Pancreas (tissue), 10 donors: ENCODE measurements at regions not wholly inside any gene's neighbourhood (a gene's known extent, or its start where the extent isn't known, plus 50 kb on each side); places are given as distances from the start of the nearest gene placed in this dataset.
"Not testable (repeated sequence)": the region's sequence is repeated elsewhere in the genome, so short reads cannot be mapped to it uniquely, and the experiment has no call there.

Experiments
- ATAC-seq, 4 donors: fragments of 200-7000 bp; cut with Tn5 transposase; one replicate each; pipeline versions ENCODE4 v1.8.0 to v1.9.1; 2020; ENCODE audit warnings: mild to moderate bottlenecking in 4 of 4, moderate library complexity in 4 of 4
- DNase-seq, 6 donors: peaks; one replicate each; pipeline ENCODE4 v3.0.0-alpha.2; 2020
- FAIRE-seq: peaks from 2 replicates; lab custom pipeline; 2012; peaks lifted over from hg19 to GRCh38; lab: Jason Lieb, UNC
- H3K27ac ChIP-seq, 4 donors: fragments of 200-600 bp; sonication (generic); 1 replicate in 3 of 4; 2 replicates in 1 of 4; pipeline versions ENCODE4 v1.5.0 to v1.8.0; 2020
- H3K27me3 ChIP-seq, 4 donors: fragments of 200-600 bp; one replicate each; pipeline ENCODE4 v1.8.0; 2021
- H3K36me3 ChIP-seq, 3 donors: fragments of 200-600 bp; sonication (generic) in 1 of 3; one replicate each; pipeline versions ENCODE4 v1.5.0 to v1.8.0; 2020 to 2021
- H3K4me1 ChIP-seq, 3 donors: fragments of 200-600 bp; one replicate each; pipeline ENCODE4 v1.8.0; 2021
- H3K4me3 ChIP-seq, 4 donors: fragments of 200-600 bp; sonication (generic) in 2 of 4; one replicate each; pipeline versions ENCODE4 v1.5.0 to v1.8.0; 2020 to 2021
- H3K9me3 ChIP-seq, 4 donors: fragments of 200-600 bp; one replicate each; pipeline ENCODE4 v1.8.0; 2021
- CTCF ChIP-seq, 4 donors: fragments of 200-600 bp; sonication (generic) in 3 of 4; IDR thresholded peaks; one replicate each; pipeline versions ENCODE4 v1.5.0 to v1.8.0; 2021; ENCODE audit warnings: antibody characterized with exemption in 4 of 4
- WGBS, 2 donors: extraction: QIAGEN DNeasy Blood & Tissue Kit; methylation state at CpG; one replicate each; pipeline ENCODE4 v1.1.7; 2013; 5-methylcytosine and 5-hydroxymethylcytosine counted together
- intact Hi-C, 3 donors: fragments of 100-400 bp; cut with DNase I; formaldehyde crosslinking; loops; one replicate each; pipeline versions ENCODE4 v1.11.1 to v1.14.2; 2022
- donor health status: healthy with polysubstance abuse.
- donor health status: DM: no; HTN: no; CAD: no; lungs with moderate emphysema.
- donor health status: DM: no; HTN: no; CAD: no.
- donor health status: control.
- donor health status: control.
- donor health status: Bipolar disorder and iron deficiency.
- donor health status: DM: yes; HTN: yes; CAD: no.
- donor health status: DM: no; HTN: no; CAD: no.
- donor health status: DM: no; HTN: no; CAD: no.
- donor health status: DM: yes; HTN: yes; CAD: no.

- intact Hi-C loops = no loop called here
- no peaks in the 10 kb centered on the region for H3K27me3 ChIP-seq
- H3K4me3 ChIP-seq = no peak overlapping the region
- TF ChIP-seq CTCF (IDR thresholded peaks at IDR 0.05) = no peak
- no peak for ATAC-seq
- no peak for FAIRE-seq
- 92 to 94% methylated on average over 9 of the region's 9 CpGs for WGBS, 2 donors
- no peaks in the 10 kb centered on the region for H3K4me1 ChIP-seq
- H3K27ac ChIP-seq = no peak overlapping the region
- H3K9me3 ChIP-seq = no peaks in the 10 kb centered on the region
- no peaks in the 10 kb centered on the region for H3K36me3 ChIP-seq
- no peak for DNase-seq
Observed at GRCh38 chr20:53668992-53669391, 75.4 kb upstream of the ZNF217 start.

DNA sequence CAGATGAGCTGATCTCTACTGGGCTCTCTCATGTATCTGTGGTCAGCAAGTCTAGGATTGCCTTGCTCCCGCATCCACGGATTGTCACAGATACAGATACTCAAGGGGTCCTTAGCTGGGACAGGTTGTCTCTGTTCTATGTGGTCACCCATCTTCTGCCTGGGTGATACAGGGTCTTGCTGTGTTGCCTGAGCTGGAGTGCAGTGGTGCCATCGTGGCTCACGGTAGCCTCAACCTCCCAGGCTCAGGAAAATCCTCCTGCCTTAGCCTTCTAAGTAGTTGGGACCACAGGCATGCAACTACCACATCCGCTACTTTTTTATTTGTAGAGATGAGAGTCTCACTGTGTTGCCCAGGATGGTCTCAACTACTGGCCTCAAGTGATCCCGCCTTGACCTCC is 72.5 kb upstream of the ZNF217 start:
- H3K4me3 ChIP-seq = no peak overlapping the region
- DNase-seq (no peak), FAIRE-seq (no peak), ATAC-seq (no peak)
- no peak for TF ChIP-seq CTCF (IDR thresholded peaks at IDR 0.05)
- no peak overlapping the region for H3K27ac ChIP-seq
- H3K27me3 ChIP-seq = no peaks in the 10 kb centered on the region
- no peaks in the 10 kb centered on the region for H3K9me3 ChIP-seq
- intact Hi-C loops = no loop called here
- no peaks in the 10 kb centered on the region for H3K36me3 ChIP-seq
- peaks cover 0 to 3% (median 0%) of the 10 kb centered on the region in 3 donors for H3K4me1 ChIP-seq
- WGBS, 2 donors = 94 to 97% methylated on average over 6 of the region's 6 CpGs

DNA sequence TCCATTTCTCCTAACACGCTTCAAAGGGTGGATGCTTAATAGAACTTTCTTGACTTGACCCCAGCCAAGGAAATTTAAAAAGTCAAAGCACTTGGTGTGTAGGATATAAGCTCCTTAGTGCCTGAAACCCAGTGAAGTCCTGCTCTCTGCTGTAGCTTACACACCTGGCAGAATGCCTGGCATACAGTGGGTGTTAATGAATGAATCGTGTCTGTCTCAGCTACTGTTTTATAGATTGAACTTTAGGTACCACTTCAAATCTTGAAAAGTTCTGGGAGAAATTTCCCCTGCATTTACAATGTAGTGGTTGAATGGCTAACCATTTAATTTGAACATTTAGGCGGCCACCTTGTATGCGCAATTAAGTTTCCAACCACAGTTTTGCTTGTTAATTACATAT is 70.5 kb upstream of the ZNF217 start:
- WGBS, 2 donors = 77 to 81% methylated on average over 4 of the region's 4 CpGs
- Histone ChIP-seq H3K27me3 (no peaks in the 10 kb centered on the region), H3K9me3 (no peaks in the 10 kb centered on the region), H3K36me3 (no peaks in the 10 kb centered on the region), H3K4me1 (peaks cover 0 to 13% (median 0%) of the 10 kb centered on the region in 3 donors), H3K4me3 (no peak overlapping the region), H3K27ac (no peak overlapping the region)
- intact Hi-C loops = no loop called here
- TF ChIP-seq CTCF (IDR thresholded peaks at IDR 0.05) = no peak
- DNase-seq (no peak), FAIRE-seq (no peak), ATAC-seq (no peak)

DNA sequence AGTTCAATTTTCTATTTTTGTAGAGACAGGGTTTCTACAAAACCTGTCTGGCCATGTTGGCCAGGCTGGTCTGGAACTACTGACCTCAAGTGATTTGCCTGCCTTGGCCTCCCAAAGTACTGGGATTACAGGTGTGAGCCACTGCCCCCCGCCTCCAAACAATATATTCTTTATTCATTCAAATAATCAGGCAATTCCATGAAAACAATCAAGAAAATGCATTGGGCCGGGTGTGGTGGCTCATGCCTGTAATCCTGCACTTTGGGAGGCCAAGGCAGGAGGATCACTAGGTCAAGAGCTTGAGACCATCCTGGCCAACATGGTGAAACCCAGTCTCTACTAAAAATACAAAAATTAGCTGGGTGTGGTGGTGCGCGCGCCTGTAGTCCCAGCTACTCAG is 69.9 kb upstream of the ZNF217 start:
- DNase-seq, H3K36me3 ChIP-seq, H3K27me3 ChIP-seq, ATAC-seq, FAIRE-seq, intact Hi-C loops, H3K27ac ChIP-seq, H3K9me3 ChIP-seq, H3K4me3 ChIP-seq: not testable (repeated sequence)
- 98 to 99% methylated on average over 5 of the region's 5 CpGs for WGBS, 2 donors
- H3K4me1 ChIP-seq = peaks cover 0 to 13% (median 0%) of the 10 kb centered on the region in 3 donors

DNA sequence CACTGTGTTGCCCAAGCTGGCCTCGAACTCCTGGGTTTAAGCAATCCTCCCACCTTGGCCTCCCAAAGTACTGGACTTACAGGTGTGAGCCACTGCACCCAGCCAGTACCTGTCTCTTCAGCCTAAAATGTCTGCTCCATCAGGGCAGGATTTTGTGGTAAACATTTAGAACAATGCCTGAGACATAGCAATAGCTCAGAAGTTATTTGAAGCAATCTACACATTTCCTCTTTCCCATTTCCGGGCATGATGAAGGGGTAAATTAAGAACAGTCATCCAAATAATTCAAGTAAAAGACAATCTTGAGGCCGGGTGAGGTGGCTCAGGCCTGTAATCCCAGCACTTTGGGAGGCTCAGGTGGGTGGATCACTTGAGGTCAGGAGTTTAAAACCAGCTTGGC is 69.0 kb upstream of the ZNF217 start:
- no peaks in the 10 kb centered on the region for H3K9me3 ChIP-seq
- WGBS, 2 donors = 77 to 87% methylated on average over 3 of the region's 3 CpGs
- no peaks in the 10 kb centered on the region for H3K27me3 ChIP-seq
- no peak overlapping the region for H3K4me3 ChIP-seq
- no peaks in the 10 kb centered on the region for H3K36me3 ChIP-seq
- no peak for FAIRE-seq
- intact Hi-C loops = no loop called here
- H3K27ac ChIP-seq = no peak overlapping the region
- no peak for DNase-seq
- TF ChIP-seq CTCF (IDR thresholded peaks at IDR 0.05) = no peak
- peaks cover 0 to 13% (median 0%) of the 10 kb centered on the region in 3 donors for H3K4me1 ChIP-seq
- ATAC-seq = no peak
